Tongue (tissue), 1 donor: ENCODE measurements at regions not wholly inside any gene's neighbourhood (a gene's known extent, or its start where the extent isn't known, plus 50 kb on each side); places are given as distances from the start of the nearest gene placed in this dataset.

Source experiments
- DNase-seq: peaks from one replicate; pipeline ENCODE4 v3.0.0-alpha.2; 2015

DNA sequence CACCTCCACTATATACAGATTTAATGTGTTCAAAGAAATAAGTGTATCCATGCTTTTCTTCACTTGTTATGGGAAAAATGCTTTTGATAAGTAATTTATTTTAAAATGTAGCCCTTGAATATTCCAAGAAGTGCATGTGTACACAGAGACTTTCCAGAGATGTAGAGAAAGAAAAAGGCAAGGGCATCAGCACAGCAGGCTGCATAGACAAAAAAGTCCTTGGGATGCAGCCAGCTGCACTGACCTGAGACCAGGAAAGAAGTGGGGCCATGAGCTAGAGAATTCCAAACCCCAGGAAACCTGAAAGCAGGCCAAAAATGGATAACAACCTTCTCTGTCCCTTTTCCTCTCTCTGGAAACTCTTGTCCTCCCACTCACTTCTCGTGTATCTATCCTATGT lies 51.6 kb upstream of the PRDM8 start:
- no peak for DNase-seq

DNA sequence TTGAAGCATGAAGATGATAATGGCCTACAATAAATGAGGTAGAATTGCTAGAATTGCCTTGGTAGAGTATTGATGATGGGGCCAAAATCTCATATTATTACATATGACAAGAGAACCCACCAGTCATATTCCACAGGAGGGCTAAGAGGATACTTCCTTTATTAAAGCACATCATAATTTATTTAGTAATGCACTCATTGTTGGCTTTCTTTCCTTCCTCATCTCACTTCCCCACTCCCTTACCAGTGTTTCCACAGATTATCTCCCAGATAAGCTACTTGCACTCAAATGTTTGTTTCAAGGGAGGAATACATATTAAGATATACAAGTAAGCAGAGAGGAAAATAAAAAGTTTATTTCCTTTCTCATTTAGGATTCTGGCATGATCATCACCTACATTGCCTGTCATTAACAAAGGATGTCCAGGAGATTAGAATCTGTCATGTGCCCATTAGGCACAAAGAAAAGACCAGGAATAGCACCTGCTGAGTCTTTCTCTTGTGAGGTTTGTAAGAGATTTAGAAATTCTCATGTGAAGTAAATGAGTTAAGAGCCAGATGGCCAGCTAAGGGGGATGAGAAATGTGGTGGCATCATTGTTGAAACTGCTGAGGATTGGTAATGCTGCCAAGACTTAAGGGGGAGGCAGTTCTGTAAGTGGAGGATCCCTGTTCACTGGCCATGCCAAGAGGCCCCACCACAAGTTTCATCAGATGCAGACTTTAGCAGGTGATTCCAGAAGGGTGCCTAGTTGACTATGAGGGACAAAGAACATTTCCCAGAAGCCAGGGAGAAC lies 52.4 kb upstream of the PRDM8 start:
- no peak for DNase-seq

- no peak for DNase-seq
Measured at GRCh38 chr4:80143307-80143679, 54.0 kb upstream of the PRDM8 start.

- no peak for DNase-seq
Measured at GRCh38 chr4:80142394-80143306, 54.7 kb upstream of the PRDM8 start.

- no peak for DNase-seq
Measured at GRCh38 chr4:80141543-80141942, 55.8 kb upstream of the PRDM8 start.

GRCh38 chr4:80140194-80140593 lies 57.1 kb upstream of the PRDM8 start:
- no peak for DNase-seq

GRCh38 chr4:80139671-80140070 lies 57.6 kb upstream of the PRDM8 start:
- DNase-seq: no peak

- DNase-seq: no peak
Measured at GRCh38 chr4:80138551-80139538, 58.5 kb upstream of the PRDM8 start.

DNA sequence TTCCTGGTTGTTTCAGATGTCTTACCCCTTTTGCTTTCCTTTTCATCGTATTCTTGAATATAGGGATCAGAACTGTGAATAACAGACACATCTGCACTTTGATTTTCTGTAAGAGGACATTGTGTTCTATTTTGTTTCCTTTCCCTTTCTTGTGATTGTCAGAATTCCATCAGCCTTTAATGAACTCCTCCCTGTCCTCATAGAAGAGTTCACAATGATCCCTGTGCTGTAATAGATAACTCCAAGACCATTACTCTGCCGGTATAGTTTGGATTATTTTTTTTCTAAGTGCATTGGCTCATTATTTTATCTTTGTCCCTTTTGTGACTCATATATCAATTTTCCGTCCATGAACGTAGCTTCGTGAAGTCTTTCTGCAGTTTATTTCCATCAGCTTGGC lies 59.7 kb upstream of the PRDM8 start:
- no peak for DNase-seq

GRCh38 chr4:80136270-80136669 lies 61.0 kb upstream of the PRDM8 start:
- DNase-seq: no peak

DNA sequence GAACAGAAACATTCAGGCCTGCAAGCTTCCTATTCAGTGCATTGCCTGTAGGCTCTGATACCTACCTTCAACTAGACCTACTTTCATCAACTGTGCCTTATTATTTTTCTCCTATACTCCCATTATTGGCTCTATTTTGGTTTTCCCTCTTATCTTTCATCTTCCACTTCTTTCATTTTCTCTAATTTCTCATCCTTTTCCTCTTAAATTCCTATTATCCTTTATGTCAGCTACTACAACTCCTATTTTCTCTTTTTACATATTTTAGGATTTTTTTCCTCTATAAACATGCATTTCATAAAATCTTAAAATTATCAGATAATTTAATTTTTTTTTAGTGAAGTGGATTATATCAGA lies 61.6 kb upstream of the PRDM8 start:
- no peak for DNase-seq

DNA sequence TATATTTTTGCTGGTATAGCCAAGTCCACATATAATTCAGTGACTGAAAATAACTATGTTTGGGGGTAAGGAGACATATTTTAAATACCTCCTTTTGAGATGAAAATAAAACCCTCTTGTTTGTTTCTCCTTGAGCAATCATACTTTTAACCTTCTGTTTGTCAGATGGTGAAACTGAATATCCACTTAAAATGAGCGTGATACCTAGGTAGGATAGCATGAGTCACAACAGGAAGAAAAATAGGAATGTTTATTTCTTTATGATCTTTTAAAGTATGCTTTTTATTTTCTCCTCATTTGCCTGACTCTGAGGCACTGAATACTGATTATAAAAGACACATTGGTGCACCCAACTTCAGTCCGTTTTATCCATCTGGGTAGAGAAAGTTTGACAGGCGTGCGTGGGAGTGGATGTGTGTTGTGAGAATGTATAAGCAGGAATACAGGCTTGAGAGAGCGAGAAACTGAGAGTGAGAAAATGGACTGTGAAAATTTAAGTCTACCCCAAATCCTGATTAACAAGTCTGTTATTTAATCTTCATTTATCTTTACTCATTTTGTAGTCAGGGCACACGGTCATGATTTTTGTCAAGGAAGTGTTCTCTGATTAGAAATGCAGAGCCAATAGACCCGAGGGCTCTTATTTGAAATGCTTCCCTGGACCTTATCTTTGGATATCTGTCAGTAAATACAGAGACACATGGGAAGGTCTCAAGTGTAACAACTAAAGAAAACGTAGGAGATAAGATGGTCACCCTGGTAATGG lies 62.1 kb upstream of the ANTXR2 start:
- DNase-seq: no peak

DNA sequence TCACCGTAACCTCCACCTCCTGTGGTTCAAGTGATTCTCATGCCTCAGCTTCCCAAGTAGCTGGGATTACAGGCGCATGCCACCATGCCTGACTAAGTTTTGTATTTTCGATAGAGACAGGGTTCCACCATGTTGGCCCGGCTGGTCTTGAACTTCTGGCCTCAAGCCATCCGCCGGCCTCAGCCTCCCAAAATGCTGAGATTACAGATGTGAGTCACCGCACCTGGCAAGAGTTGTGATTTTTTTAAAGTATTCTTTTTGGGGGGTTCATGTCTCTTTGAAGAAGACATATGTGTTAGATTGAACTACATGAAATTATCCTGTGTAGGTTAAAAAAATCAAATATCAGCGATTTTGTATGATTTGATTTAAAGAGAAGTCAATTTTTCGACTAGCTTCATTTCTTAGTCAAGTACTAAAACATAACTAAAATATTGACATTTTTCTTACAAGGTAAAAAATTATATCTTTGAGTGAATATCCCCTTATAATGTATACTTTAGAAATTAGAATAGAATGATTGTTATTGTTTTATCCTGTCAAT lies 60.3 kb upstream of the ANTXR2 start:
- DNase-seq: no peak

DNA sequence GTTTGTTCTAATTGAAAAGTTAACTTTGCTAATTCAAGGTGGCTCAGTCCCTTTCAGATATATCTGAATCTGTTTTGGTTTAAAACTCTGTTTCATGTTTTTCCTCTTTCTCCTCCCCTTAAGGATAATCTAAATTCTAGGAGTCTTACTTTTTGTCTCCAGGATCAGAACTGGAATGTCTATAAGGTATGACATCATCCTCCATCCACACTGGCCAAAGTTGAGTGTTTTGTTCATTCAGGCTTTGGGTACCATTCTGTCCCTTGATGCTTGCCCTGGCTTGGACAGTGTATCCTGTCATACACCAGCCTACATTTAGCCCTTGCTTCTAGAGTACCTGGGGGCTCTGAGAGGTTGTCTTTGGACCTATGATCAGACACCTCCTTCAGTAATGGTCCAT lies 56.8 kb upstream of the ANTXR2 start:
- DNase-seq: no peak

GRCh38 chr4:80128941-80129340 lies 55.9 kb upstream of the ANTXR2 start:
- no peak for DNase-seq

DNA sequence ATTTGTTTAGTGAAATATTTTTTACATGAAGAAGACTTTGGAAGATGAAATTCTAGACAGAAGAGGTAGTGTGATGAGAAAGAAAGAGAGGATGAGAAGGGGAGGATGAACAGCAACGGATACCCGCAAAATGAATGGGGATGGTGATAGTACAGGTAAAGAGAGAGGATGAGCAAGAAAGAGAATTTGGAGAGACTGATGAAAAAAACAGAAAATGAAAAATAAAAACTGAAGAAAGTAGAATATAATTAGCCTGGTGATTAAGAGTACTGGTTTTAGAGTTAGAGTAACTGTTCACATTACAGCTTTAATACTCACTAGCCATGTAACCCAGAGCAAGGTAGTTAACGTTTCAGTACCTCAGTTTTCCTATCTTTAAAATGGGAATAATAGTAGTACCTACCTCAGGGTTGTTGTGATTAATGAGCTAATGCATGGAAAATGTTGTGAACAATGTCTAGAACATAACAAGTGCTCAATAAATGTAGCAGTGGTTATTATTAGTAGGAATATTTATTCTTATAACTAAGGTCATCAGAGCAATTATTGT lies 54.9 kb upstream of the ANTXR2 start:
- no peak for DNase-seq

GRCh38 chr4:80126435-80126834 lies 53.4 kb upstream of the ANTXR2 start:
- no peak for DNase-seq

- DNase-seq: peak; percentile 13
Measured at GRCh38 chr4:80125252-80126177, 52.5 kb upstream of the ANTXR2 start.

DNA sequence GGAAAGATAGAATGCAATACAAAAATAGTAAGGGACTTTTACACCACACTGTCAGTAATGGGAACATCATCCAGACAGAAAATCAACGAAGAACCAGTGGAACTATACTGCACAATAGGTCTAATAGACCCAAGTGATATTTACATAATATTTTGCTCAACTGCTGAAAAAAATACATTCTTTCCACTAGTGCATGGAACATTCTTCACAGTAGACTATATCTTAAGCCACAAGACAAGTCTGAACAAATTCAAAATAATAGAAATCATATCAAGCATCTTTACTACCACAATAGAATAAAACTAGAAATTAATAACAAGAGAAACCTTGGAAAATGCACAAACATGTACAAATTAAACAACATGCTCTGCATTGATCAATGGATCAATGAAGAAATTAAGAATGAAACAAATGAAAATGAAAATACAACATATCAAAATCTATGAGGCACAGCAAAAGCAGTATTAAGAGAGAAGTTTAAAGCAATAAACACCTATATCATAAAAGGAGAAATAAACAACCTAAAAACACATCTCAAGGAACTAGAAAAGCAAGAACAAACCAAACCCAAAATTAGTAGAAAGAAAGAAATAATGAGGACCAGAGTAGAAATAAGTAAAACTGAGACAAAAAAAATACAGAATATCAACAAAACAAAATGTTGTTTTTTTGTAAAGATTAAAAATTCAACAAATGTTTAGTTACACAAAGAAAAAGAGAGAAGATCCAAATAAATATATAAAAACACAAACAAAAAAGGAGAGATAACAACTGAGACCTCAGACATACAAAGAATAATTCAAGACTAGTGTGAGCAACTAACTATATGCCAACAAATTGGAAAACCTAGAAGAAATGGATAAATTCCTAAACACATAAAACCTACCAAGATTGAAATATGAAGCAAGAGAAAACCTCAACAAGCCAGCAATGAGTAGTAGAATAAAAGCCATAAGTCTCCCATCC lies 51.5 kb upstream of the ANTXR2 start:
- DNase-seq: no peak
